ENCODE measurements at regions not wholly inside any gene's neighbourhood (a gene's known extent, or its start where the extent isn't known, plus 50 kb on each side); places are given as distances from the start of the nearest gene placed in this dataset.

GRCh38 chr6:142537612-142538478, 236.0 kb downstream of the ADGRG6 start:
- no peaks in the 10 kb centered on the region for H3K36me3 ChIP-seq
- intact Hi-C loops (cut with DNase I), result no loop called here
- H3K27ac ChIP-seq, result no peak overlapping the region
- WGBS, 4 donors, result 74% methylated on average over 11 of the region's 11 CpGs
- DNase-seq (no peak), ATAC-seq (no peak)
- no peaks in the 10 kb centered on the region for H3K27me3 ChIP-seq
- no peaks in the 10 kb centered on the region for H3K4me1 ChIP-seq
- no peak overlapping the region for H3K4me3 ChIP-seq
- TF ChIP-seq CTCF (IDR thresholded peaks at IDR 0.05), result peak in 8 of 12 donors; percentile 15 to 35 (median 21)
- TF ChIP-seq POLR2A (IDR thresholded peaks at IDR 0.05), result no peak
- H3K9me3 ChIP-seq, result peaks cover 0 to 14% (median 5%) of the 10 kb centered on the region in 12 donors

GRCh38 chr6:142542704-142543233, 241.0 kb downstream of the ADGRG6 start:
- H3K9me3 ChIP-seq, result no peaks in the 10 kb centered on the region
- DNase-seq, result peak in 3 of 5 donors; percentile 21 to 47 (median 45)
- peaks cover 0 to 4% (median 0%) of the 10 kb centered on the region in 9 donors for H3K27me3 ChIP-seq
- no peaks in the 10 kb centered on the region for H3K4me1 ChIP-seq
- intact Hi-C loops (cut with DNase I), result no loop called here
- no peak overlapping the region for H3K4me3 ChIP-seq
- 73 to 81% (median 78%) methylated on average over 14 of the region's 14 CpGs for WGBS, 4 donors
- TF ChIP-seq CTCF (IDR thresholded peaks at IDR 0.05) (no peak), POLR2A (IDR thresholded peaks at IDR 0.05) (no peak)
- H3K36me3 ChIP-seq, result no peaks in the 10 kb centered on the region
- no peak for ATAC-seq
- no peak overlapping the region for H3K27ac ChIP-seq

- Histone ChIP-seq H3K27ac (no peak overlapping the region), H3K4me3 (no peak overlapping the region), H3K27me3 (peaks cover 0 to 4% (median 0%) of the 10 kb centered on the region in 9 donors), H3K9me3 (no peaks in the 10 kb centered on the region), H3K36me3 (no peaks in the 10 kb centered on the region), H3K4me1 (no peaks in the 10 kb centered on the region)
- TF ChIP-seq CTCF (IDR thresholded peaks at IDR 0.05) (no peak), POLR2A (IDR thresholded peaks at IDR 0.05) (no peak)
- intact Hi-C loops (cut with DNase I), result no loop called here
- 57 to 70% (median 62%) methylated on average over 2 of the region's 2 CpGs for WGBS, 4 donors
- ATAC-seq, result no peak
- no peak for DNase-seq
Measured at GRCh38 chr6:142543606-142544005, 241.8 kb downstream of the ADGRG6 start.

GRCh38 chr6:142544199-142544838, 242.5 kb downstream of the ADGRG6 start:
- Histone ChIP-seq H3K36me3 (no peaks in the 10 kb centered on the region), H3K27ac (no peak overlapping the region), H3K4me1 (no peaks in the 10 kb centered on the region), H3K4me3 (no peak overlapping the region), H3K27me3 (peaks cover 0 to 4% (median 0%) of the 10 kb centered on the region in 9 donors), H3K9me3 (no peaks in the 10 kb centered on the region)
- ATAC-seq (no peak), DNase-seq (no peak)
- intact Hi-C loops (cut with DNase I), result no loop called here
- TF ChIP-seq CTCF (IDR thresholded peaks at IDR 0.05), result no peak
- TF ChIP-seq POLR2A (IDR thresholded peaks at IDR 0.05), result no peak
